GM18951 (cell line): ENCODE measurements at regions not wholly inside any gene's neighbourhood (a gene's known extent, or its start where the extent isn't known, plus 50 kb on each side); places are given as distances from the start of the nearest gene placed in this dataset.

ENCODE experiments used
- POLR2A ChIP-seq: IDR thresholded peaks from 4 replicates; pipeline ENCODE4 v1.6.1; 2011; ENCODE audit warnings: mild to moderate bottlenecking; ENCODE audit not compliant: insufficient read length, insufficient read depth; ENCODE audit errors: extremely low read depth
- in situ Hi-C: fragments of 300-500 bp; cut with MboI; formaldehyde crosslinking; loops from one replicate; pipeline ENCODE4 v1.12.0; 2022; ENCODE audit warnings: low sequenced_read_pairs, mixed read lengths, inconsistent platforms; ENCODE audit not compliant: unreplicated experiment

- in situ Hi-C loops: no loop called here
Observed at GRCh38 chr5:117999939-118000549, 988.3 kb downstream of the DTWD2 start.

GRCh38 chr5:117982691-117983090 is 1005.7 kb downstream of the DTWD2 start:
- no peak for TF ChIP-seq POLR2A
- in situ Hi-C loops: no loop called here

More at GRCh38 chr5:117999939-118000549, 988.3 kb downstream of the DTWD2 start:
- no peak for TF ChIP-seq POLR2A

GRCh38 chr5:117973785-117974184 is 1014.6 kb downstream of the DTWD2 start:
- in situ Hi-C loops: no loop called here
- TF ChIP-seq POLR2A: no peak

- TF ChIP-seq POLR2A: no peak
Observed at GRCh38 chr5:117955831-117956230, 1032.5 kb downstream of the DTWD2 start.

GRCh38 chr5:117954331-117954730 is 1034.0 kb downstream of the DTWD2 start:
- TF ChIP-seq POLR2A: no peak
- in situ Hi-C loops: no loop called here

More at GRCh38 chr5:117955831-117956230, 1032.5 kb downstream of the DTWD2 start:
- in situ Hi-C loops: no loop called here

- in situ Hi-C loops: no loop called here
Observed at GRCh38 chr5:117953272-117953671, 1035.1 kb downstream of the DTWD2 start.

GRCh38 chr5:117947836-117948235 is 1040.5 kb downstream of the DTWD2 start:
- TF ChIP-seq POLR2A: no peak
- in situ Hi-C loops: no loop called here

More at GRCh38 chr5:117953272-117953671, 1035.1 kb downstream of the DTWD2 start:
- TF ChIP-seq POLR2A: no peak

GRCh38 chr5:117947121-117947520 is 1041.2 kb downstream of the DTWD2 start:
- in situ Hi-C loops: no loop called here
- no peak for TF ChIP-seq POLR2A

- no peak for TF ChIP-seq POLR2A
- in situ Hi-C loops: no loop called here
Observed at GRCh38 chr5:117945258-117945657, 1043.1 kb downstream of the DTWD2 start.

- no peak for TF ChIP-seq POLR2A
- in situ Hi-C loops: no loop called here
Observed at GRCh38 chr5:117943541-117943940, 1044.8 kb downstream of the DTWD2 start.

- no peak for TF ChIP-seq POLR2A
- in situ Hi-C loops: no loop called here
Observed at GRCh38 chr5:117942861-117943519, 1045.4 kb downstream of the DTWD2 start.

GRCh38 chr5:117893211-117893610 is 1095.1 kb downstream of the DTWD2 start:
- TF ChIP-seq POLR2A: no peak
- in situ Hi-C loops: no loop called here

- in situ Hi-C loops: no loop called here
- no peak for TF ChIP-seq POLR2A
Observed at GRCh38 chr5:117892360-117892759, 1096.0 kb downstream of the DTWD2 start.

- in situ Hi-C loops: no loop called here
Observed at GRCh38 chr5:117889596-117889995, 1098.8 kb downstream of the DTWD2 start.

GRCh38 chr5:117888688-117889087 is 1099.7 kb downstream of the DTWD2 start:
- no peak for TF ChIP-seq POLR2A
- in situ Hi-C loops: no loop called here

More at GRCh38 chr5:117889596-117889995, 1098.8 kb downstream of the DTWD2 start:
- TF ChIP-seq POLR2A: no peak
